ENCODE measurements at regions not wholly inside any gene's neighbourhood (a gene's known extent, or its start where the extent isn't known, plus 50 kb on each side); places are given as distances from the start of the nearest gene placed in this dataset.

- Histone ChIP-seq H3K4me1 (ENCODE audit: control insufficient read depth in 2 of 3, insufficient read depth in 2 of 3, low read depth in 1 of 3, low read length in 3 of 3) (peaks cover 0 to 2% (median 0%) of the 10 kb centered on the region in 3 donors), H3K36me3 (ENCODE audit: control insufficient read depth in 2 of 3, insufficient read depth in 3 of 3, low read length in 3 of 3) (no peaks in the 10 kb centered on the region), H3K9me3 (ENCODE audit: control insufficient read depth in 2 of 3, insufficient read depth in 1 of 3, low read length in 3 of 3) (no peaks in the 10 kb centered on the region), H3K4me3 (ENCODE audit: low read length in 3 of 3) (peak overlapping the region in 2 of 3 donors; percentile 1 to 31), H3K27ac (ENCODE audit: low read depth in 2 of 2, low read length in 2 of 2) (no peak overlapping the region), H3K27me3 (ENCODE audit: control insufficient read depth, insufficient read depth, low read length) (no peaks in the 10 kb centered on the region), H3K9ac (ENCODE audit: low read length in 3 of 3) (no peak overlapping the region)
- intact Hi-C loops (cut with DNase I) = no loop called here
- FAIRE-seq = no peak
- TF ChIP-seq CTCF (IDR thresholded peaks at IDR 0.05; ENCODE audit: borderline replicate concordance, extremely low read depth, insufficient read depth) = no peak
- DNase-seq = no peak
These were observed 117.2 kb downstream of the LCA5 start for GRCh38 chr6:79420054-79420453.

- DNase-seq (no peak), FAIRE-seq (no peak)
- Histone ChIP-seq H3K27me3 (ENCODE audit: control insufficient read depth, insufficient read depth, low read length) (no peaks in the 10 kb centered on the region), H3K4me3 (ENCODE audit: low read length in 3 of 3) (no peak overlapping the region), H3K9ac (ENCODE audit: low read length in 3 of 3) (no peak overlapping the region), H3K4me1 (ENCODE audit: control insufficient read depth in 2 of 3, insufficient read depth in 2 of 3, low read depth in 1 of 3, low read length in 3 of 3) (peaks cover 0 to 2% (median 0%) of the 10 kb centered on the region in 3 donors), H3K9me3 (ENCODE audit: control insufficient read depth in 2 of 3, insufficient read depth in 1 of 3, low read length in 3 of 3) (no peaks in the 10 kb centered on the region), H3K36me3 (ENCODE audit: control insufficient read depth in 2 of 3, insufficient read depth in 3 of 3, low read length in 3 of 3) (no peaks in the 10 kb centered on the region), H3K27ac (ENCODE audit: low read depth in 2 of 2, low read length in 2 of 2) (no peak overlapping the region)
- TF ChIP-seq CTCF (IDR thresholded peaks at IDR 0.05; ENCODE audit: borderline replicate concordance, extremely low read depth, insufficient read depth) = no peak
- intact Hi-C loops (cut with DNase I) = no loop called here
These were observed 120.3 kb downstream of the LCA5 start for GRCh38 chr6:79416931-79417330.

- DNase-seq (peak in 2 of 5 donors; percentile 23 to 33), FAIRE-seq (no peak)
- no peaks in the 10 kb centered on the region for H3K36me3 ChIP-seq (ENCODE audit: control insufficient read depth in 2 of 3, insufficient read depth in 3 of 3, low read length in 3 of 3)
- no peak overlapping the region for H3K4me3 ChIP-seq (ENCODE audit: low read length in 3 of 3)
- no peak overlapping the region for H3K27ac ChIP-seq (ENCODE audit: low read depth in 2 of 2, low read length in 2 of 2)
- no peaks in the 10 kb centered on the region for H3K9me3 ChIP-seq (ENCODE audit: control insufficient read depth in 2 of 3, insufficient read depth in 1 of 3, low read length in 3 of 3)
- H3K9ac ChIP-seq (ENCODE audit: low read length in 3 of 3) = no peak overlapping the region
- TF ChIP-seq CTCF (IDR thresholded peaks at IDR 0.05; ENCODE audit: borderline replicate concordance, extremely low read depth, insufficient read depth) = no peak
- H3K4me1 ChIP-seq (ENCODE audit: control insufficient read depth in 2 of 3, insufficient read depth in 2 of 3, low read depth in 1 of 3, low read length in 3 of 3) = no peaks in the 10 kb centered on the region
- intact Hi-C loops (cut with DNase I) = no loop called here
- H3K27me3 ChIP-seq (ENCODE audit: control insufficient read depth, insufficient read depth, low read length) = no peaks in the 10 kb centered on the region
These were observed 123.6 kb downstream of the LCA5 start for GRCh38 chr6:79413562-79414002.

GRCh38 chr6:79410806-79411205 lies 126.4 kb downstream of the LCA5 start:
- H3K4me1 ChIP-seq (ENCODE audit: control insufficient read depth in 2 of 3, insufficient read depth in 2 of 3, low read depth in 1 of 3, low read length in 3 of 3) = no peaks in the 10 kb centered on the region
- no peak for TF ChIP-seq CTCF (IDR thresholded peaks at IDR 0.05; ENCODE audit: borderline replicate concordance, extremely low read depth, insufficient read depth)
- intact Hi-C loops (cut with DNase I) = no loop called here
- H3K9ac ChIP-seq (ENCODE audit: low read length in 3 of 3) = no peak overlapping the region
- no peak for DNase-seq
- H3K27me3 ChIP-seq (ENCODE audit: control insufficient read depth, insufficient read depth, low read length) = no peaks in the 10 kb centered on the region
- no peaks in the 10 kb centered on the region for H3K9me3 ChIP-seq (ENCODE audit: control insufficient read depth in 2 of 3, insufficient read depth in 1 of 3, low read length in 3 of 3)
- no peaks in the 10 kb centered on the region for H3K36me3 ChIP-seq (ENCODE audit: control insufficient read depth in 2 of 3, insufficient read depth in 3 of 3, low read length in 3 of 3)
- no peak overlapping the region for H3K27ac ChIP-seq (ENCODE audit: low read depth in 2 of 2, low read length in 2 of 2)
- no peak for FAIRE-seq
- no peak overlapping the region for H3K4me3 ChIP-seq (ENCODE audit: low read length in 3 of 3)
